Ovary (tissue), 7 donors: ENCODE measurements at regions not wholly inside any gene's neighbourhood (a gene's known extent, or its start where the extent isn't known, plus 50 kb on each side); places are given as distances from the start of the nearest gene placed in this dataset.

Source experiments
- DNase-seq, 5 donors: peaks; one replicate each; pipeline ENCODE4 v3.0.0-alpha.2; 2019 to 2020
- H3K27ac ChIP-seq, 2 donors: fragments of 200-600 bp; one replicate each; pipeline versions ENCODE4 v1.5.1 to v1.8.0; 2019 to 2022
- H3K27me3 ChIP-seq: fragments of 200-600 bp; one replicate; pipeline ENCODE4 v1.8.0; 2022
- H3K36me3 ChIP-seq: fragments of 200-600 bp; sonication (generic); one replicate; pipeline ENCODE4 v1.5.1; 2019
- H3K4me1 ChIP-seq: one replicate; pipeline ENCODE4 v1.8.1; 2013; ENCODE audit warnings: mild to moderate bottlenecking, moderate library complexity; ENCODE audit not compliant: insufficient read depth
- H3K4me3 ChIP-seq: fragments of 200-600 bp; sonication (generic); one replicate; pipeline ENCODE4 v1.5.1; 2017
- H3K9me3 ChIP-seq, 2 donors: fragments of 200-600 bp in 1 of 2; sonication (generic) in 1 of 2; one replicate each; pipeline versions ENCODE4 v1.5.1 to v1.8.1; 2013 to 2019; ENCODE audit warnings: mild to moderate bottlenecking in 1 of 2, moderate library complexity in 1 of 2
- CTCF ChIP-seq, 3 donors: fragments of 450-650 bp in 2 of 3; fragments of 200-600 bp in 1 of 3; IDR thresholded peaks; one replicate each; pipeline versions ENCODE4 v1.5.1 to v1.8.0; 2016 to 2022; ENCODE audit warnings: antibody characterized with exemption in 3 of 3, mild to moderate bottlenecking in 1 of 3
- EP300 ChIP-seq: sonication (generic); formaldehyde crosslinking; IDR thresholded peaks from one replicate; pipeline ENCODE4 v1.6.1; 2017; ENCODE audit warnings: antibody characterized with exemption
- POLR2A ChIP-seq: fragments of 450-650 bp; IDR thresholded peaks from one replicate; pipeline ENCODE4 v1.6.1; 2017; ENCODE audit warnings: antibody characterized with exemption, mild to moderate bottlenecking, moderate library complexity
- WGBS, 3 donors: extraction: QIAGEN DNeasy Blood & Tissue Kit in 1 of 3; methylation state at CpG; one replicate each; pipeline versions ENCODE4 v1.1.5 to v1.1.7; 2013 to 2017; 5-methylcytosine and 5-hydroxymethylcytosine counted together
- intact Hi-C, 4 donors: fragments of 100-400 bp; cut with DNase I; formaldehyde crosslinking; loops; one replicate each; pipeline versions ENCODE4 v1.11.0 to v1.15.1; 2022 to 2023
- donor health status: DM: no; HTN: no; CAD: no; lungs with moderate emphysema.
- donor health status: DM: no; HTN: no; CAD: no.
- donor health status: Bipolar disorder and iron deficiency.
- donor health status: DM: no; HTN: no; CAD: no.
- donor health status: DM: yes; HTN: yes; CAD: no.

GRCh38 chr3:159127021-159127392, 325.2 kb downstream of the MFSD1 start:
- H3K27me3 ChIP-seq: no peaks in the 10 kb centered on the region
- no peaks in the 10 kb centered on the region for H3K36me3 ChIP-seq
- no peaks in the 10 kb centered on the region for H3K9me3 ChIP-seq
- no peaks in the 10 kb centered on the region for H3K4me1 ChIP-seq
- no peak for DNase-seq
- H3K27ac ChIP-seq: no peak overlapping the region
- intact Hi-C loops: no loop called here
- no peak overlapping the region for H3K4me3 ChIP-seq
- no peak for TF ChIP-seq EP300
- no peak for TF ChIP-seq CTCF (IDR thresholded peaks at IDR 0.05)
- TF ChIP-seq POLR2A: no peak

DNA sequence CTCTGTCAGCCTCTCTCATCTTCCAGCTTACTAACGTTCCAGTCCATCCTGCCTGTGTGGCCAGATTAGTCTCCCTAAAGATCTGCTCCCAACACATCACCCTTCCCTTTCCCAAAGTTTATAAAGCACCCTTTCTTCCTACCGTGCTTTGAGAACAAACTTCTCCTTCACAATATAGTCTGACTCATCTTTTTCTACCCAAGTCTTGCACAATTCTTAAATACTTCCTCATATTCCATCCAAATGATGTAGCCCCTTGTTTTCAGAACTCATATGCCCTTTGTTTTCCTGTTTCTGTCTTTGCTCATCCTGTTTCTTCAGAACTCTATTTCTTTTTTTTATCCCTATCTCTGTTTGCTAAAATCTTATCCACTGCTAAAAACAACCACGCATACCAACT, 326.8 kb downstream of the MFSD1 start:
- Histone ChIP-seq H3K4me3 (no peak overlapping the region), H3K27me3 (no peaks in the 10 kb centered on the region), H3K9me3 (no peaks in the 10 kb centered on the region), H3K36me3 (no peaks in the 10 kb centered on the region), H3K27ac (no peak overlapping the region), H3K4me1 (no peaks in the 10 kb centered on the region)
- no peak for DNase-seq
- WGBS, 3 donors: 15 to 41% (median 22%) methylated on average over 3 of the region's 3 CpGs
- intact Hi-C loops: no loop called here
- TF ChIP-seq EP300 (no peak), POLR2A (no peak), CTCF (IDR thresholded peaks at IDR 0.05) (no peak)

DNA sequence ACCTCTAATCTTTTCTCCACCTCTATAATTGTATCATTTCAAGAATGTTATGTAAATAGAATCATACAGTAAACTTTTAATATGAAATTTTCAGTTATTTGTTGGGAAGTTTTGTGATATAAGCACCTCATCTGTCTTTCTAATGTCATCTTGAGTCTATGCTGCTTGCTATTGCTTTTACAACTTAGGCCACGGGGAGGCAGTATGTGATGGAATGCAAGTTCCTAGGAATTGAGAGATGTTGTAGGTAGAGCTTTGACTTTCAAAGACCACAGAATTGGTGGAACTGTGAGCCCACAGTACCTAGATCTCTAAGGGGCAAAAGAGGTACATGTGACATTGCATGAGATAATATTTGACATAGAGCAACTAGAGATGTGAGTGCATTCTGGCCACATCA, 328.3 kb downstream of the MFSD1 start:
- no peaks in the 10 kb centered on the region for H3K4me1 ChIP-seq
- DNase-seq: no peak
- no peaks in the 10 kb centered on the region for H3K27me3 ChIP-seq
- intact Hi-C loops: no loop called here
- no peaks in the 10 kb centered on the region for H3K36me3 ChIP-seq
- no peaks in the 10 kb centered on the region for H3K9me3 ChIP-seq
- WGBS, 3 donors: 11 to 21% (median 18%) methylated on average over 1 of the region's 1 CpG
- no peak overlapping the region for H3K27ac ChIP-seq
- TF ChIP-seq POLR2A (no peak), EP300 (no peak), CTCF (IDR thresholded peaks at IDR 0.05) (no peak)
- no peak overlapping the region for H3K4me3 ChIP-seq

DNA sequence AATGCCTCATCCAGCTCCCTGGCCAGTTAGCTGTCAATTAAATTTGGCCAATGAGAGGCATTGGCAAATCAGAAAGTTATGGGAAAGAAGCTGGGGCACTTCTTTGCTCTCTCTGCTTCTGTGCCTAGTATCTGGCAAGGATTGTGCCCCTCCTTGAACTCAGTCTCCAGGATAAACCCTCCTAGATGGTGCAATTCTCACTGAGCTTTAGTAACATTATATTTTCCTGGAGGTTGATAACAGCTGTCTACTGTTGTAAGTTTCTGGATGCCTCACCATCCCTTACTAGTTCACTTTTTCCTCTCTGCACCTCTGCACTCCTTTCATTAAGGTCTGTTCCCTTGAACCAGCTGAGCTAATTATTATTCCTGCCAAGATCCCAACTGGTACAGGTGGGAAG, 329.5 kb downstream of the MFSD1 start:
- TF ChIP-seq POLR2A (no peak), EP300 (no peak), CTCF (IDR thresholded peaks at IDR 0.05) (no peak)
- H3K4me1 ChIP-seq: no peaks in the 10 kb centered on the region
- intact Hi-C loops: no loop called here
- H3K36me3 ChIP-seq: no peaks in the 10 kb centered on the region
- no peaks in the 10 kb centered on the region for H3K27me3 ChIP-seq
- no peak for DNase-seq
- no peaks in the 10 kb centered on the region for H3K9me3 ChIP-seq
- H3K27ac ChIP-seq: no peak overlapping the region
- no peak overlapping the region for H3K4me3 ChIP-seq

DNA sequence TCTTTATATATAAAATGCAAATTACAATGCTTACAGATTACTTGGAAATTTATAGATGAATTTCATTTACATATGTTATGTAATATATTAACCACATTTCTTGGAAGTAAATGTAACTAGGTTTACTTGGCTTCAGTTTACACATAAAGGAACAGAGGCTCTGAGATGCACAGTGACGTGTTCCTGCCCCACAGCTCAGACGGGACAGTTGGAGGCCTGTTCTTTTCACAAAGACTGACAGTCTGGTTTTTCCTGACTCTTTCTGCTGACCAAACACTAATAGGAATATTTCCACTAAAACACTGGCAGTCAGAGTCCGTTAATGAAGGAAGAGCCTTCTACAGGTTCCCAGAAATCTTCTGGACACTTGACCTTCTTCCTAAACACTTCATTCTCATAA, 336.1 kb downstream of the MFSD1 start:
- intact Hi-C loops: no loop called here
- WGBS, 3 donors: 39 to 58% (median 49%) methylated on average over 3 of the region's 3 CpGs
- Histone ChIP-seq H3K9me3 (no peaks in the 10 kb centered on the region), H3K4me1 (no peaks in the 10 kb centered on the region), H3K36me3 (no peaks in the 10 kb centered on the region), H3K4me3 (no peak overlapping the region), H3K27me3 (no peaks in the 10 kb centered on the region), H3K27ac (no peak overlapping the region)
- TF ChIP-seq POLR2A: no peak
- no peak for TF ChIP-seq CTCF (IDR thresholded peaks at IDR 0.05)
- TF ChIP-seq EP300: no peak
- DNase-seq: no peak
